HG03520 (cell line): ENCODE measurements at regions not wholly inside any gene's neighbourhood (a gene's known extent, or its start where the extent isn't known, plus 50 kb on each side); places are given as distances from the start of the nearest gene placed in this dataset.

Experiments used
- ATAC-seq: cut with Tn5 transposase; IDR thresholded peaks from one replicate; pipeline ENCODE4 v1.9.1; 2021; ENCODE audit warnings: mild to moderate bottlenecking, moderate library complexity; ENCODE audit not compliant: unreplicated experiment

DNA sequence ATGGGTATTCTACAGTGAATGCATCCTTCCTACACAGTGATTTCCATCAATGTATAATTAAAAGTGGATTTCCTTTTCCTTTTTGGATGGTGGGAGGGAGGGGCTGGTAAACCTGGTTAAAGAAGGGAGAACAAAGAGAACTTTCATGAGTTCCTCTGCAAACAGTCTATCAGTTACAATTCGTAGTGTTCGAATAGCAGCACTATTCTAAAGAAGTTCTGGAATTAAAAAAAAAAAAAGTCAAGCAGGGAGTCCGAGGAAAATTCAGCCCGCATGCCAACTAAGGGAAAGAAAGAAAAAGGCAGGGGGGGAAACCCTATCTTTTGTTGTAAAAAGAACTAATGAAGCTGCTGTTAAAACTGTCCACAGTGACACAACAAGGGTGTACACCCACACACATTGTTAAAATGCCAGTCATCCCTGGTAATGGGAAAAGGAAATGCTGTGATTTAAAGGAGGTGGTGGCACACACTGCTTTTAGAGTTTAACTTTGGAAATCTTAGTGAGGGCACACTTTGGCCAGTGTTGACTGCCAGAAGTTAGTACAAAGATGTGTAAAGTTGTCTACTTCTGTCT is 521.2 kb downstream of the ZIC1 start:
- no peak for ATAC-seq

DNA sequence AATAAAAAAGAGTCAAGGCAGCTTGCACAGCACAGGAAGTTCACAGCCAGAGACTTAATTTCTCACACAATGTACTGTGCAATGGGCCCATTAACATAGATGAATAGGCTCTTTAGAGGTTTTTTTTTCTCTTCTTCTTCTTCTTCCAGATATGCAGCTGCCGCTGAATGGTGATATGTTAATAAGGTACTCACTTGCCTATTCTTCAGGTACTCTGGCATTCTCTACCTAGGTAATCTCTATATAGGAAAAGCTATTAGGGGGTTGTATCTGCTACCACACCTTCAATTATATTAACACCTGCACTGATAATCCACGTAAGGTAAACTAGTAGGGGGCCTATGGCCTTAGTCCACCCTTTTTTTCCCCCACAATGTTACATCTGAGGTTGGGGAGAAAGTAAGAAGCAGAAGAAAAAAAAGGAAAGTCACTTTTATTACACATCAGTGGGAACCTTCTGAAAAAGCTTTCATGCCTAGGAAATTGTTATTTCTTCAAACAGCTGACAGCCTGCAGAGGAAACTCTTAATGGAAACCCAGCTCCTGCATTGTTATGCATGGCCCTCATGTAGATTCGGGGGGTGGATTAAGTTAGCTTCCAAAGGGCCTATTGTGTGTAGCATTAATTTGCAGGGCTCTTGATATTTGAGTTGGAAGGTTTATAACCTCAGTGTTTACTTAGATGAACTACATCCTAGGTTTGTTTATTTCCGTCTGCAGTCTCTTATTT is 525.5 kb downstream of the ZIC1 start:
- ATAC-seq = no peak

DNA sequence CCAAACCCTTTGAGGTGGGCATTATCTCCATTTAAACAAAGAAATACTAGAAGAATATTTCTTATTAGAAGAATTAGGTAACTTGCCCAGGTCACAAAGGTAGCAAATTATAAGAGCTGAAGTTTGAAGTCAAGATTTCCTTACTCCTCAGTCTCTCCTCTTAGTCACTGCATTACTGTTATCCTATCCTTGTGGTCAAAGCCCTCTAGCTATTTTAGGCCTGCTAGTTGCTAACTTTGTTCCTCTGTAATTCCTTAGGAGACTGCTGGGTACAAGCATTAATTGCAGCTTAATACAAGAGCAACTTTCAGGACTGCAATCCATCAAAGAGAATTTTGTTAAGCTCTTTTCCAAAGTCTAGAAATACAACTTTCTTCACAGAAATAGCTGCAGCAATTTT is 528.2 kb downstream of the ZIC1 start:
- ATAC-seq = no peak

DNA sequence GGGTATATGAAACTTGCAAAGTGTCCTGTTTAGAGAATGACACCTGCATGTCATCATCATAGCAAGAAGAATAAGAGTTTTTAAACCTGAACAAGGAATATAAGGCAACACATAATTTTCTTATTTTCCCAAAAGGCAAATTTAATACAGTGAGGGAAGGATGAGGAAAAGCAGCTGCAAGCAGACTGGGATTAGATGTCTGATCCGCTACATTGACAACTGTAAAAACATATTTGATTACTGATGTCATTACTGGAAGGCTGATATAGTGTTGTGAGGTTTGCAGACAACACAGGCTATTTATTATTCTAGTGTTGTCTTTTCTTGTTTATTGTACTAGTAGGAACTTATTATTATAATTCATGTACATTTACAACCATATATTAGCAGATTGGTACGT is 528.7 kb downstream of the ZIC1 start:
- no peak for ATAC-seq

DNA sequence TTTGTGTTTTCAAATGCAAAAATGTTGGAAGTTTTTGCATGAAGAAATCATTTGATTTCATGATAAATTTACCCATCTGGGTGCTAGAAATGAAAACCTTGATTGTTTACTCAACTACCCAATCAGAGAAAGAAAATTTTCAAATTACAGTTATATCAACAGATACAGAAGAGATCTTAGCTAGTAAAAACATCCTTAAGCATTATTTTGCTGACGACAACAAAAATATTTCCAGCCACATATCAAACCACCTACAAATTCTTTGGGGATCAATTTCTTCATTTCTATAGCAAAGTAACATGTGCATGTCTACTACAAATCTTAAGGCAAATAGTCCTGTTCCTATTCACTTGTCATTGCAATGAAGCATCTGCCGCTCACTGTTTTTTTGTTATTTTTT is 530.3 kb downstream of the ZIC1 start:
- no peak for ATAC-seq

DNA sequence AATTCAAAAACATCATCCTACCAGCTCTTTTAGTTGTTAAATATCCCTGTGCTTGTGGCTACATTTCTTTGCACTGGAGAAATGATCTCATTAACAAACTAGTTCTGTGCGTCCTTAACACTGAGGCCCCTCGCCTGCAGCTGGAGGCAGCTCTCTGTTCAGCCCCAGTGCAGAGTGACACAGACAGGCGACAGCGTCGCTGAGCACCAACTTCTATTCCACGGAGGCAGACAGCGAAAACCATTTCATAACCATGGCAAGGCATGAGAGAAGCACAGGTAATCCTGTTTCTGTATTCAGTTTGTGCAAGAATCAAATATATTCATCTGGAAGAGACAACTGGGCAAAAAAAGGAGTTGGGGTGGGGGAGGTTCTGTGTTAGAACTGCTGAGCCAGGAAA is 530.7 kb downstream of the ZIC1 start:
- no peak for ATAC-seq

DNA sequence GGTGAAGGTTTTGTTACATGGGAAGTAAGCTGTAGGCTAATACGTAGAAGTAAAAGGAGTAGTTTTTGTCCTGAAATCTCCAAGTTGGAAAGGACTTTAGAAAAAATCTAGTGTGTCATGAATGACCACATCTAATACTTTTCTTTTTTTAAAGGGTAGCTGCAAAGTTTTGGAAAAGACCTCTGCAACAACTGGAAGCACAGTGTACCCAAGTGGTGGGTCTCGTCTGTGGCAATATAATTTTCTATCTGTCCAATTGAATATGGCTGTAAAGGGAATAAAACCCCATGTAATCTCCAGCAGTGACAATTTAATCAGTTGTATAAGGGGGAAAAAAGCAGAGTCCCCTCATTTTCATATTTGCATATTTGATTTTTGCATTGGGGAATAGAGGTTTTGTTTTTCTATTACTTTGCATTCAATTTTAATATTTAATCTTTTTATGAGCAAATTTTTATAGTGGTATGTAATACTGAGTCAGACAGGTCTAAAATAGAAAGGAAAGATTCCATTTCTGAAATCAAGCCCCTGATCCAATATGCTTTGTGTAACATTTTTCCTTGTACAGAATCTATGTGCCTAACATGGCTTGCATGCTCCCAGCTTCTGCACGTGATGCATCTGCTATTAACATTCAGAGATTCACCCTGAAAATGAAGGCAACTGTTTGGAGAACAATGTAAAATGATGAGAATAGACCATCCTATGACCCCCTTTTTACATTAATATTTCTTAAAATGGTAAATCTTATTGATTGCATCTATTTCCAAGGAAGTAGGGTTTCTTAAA is 531.4 kb downstream of the ZIC1 start:
- no peak for ATAC-seq

DNA sequence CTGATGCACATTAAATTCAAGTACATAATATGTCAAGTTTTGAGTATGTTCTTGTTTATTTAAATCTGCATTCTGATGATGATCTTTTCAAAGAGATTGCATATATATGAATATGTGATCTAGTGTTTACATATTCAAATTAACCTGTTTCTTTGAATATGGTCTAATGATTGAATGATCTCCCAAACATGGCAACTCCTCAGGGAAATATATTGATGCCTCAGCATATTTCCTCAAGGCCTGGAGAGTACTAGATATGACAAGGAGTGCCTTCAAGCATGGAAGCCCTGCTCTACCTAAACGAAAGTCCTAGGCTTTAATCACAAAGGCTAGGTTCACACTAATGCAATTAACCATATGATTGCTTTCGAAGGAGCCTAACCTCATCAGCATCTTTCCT is 532.8 kb downstream of the ZIC1 start:
- no peak for ATAC-seq

GRCh38 chr3:147943265-147943945 is 534.2 kb downstream of the ZIC1 start:
- ATAC-seq = no peak

DNA sequence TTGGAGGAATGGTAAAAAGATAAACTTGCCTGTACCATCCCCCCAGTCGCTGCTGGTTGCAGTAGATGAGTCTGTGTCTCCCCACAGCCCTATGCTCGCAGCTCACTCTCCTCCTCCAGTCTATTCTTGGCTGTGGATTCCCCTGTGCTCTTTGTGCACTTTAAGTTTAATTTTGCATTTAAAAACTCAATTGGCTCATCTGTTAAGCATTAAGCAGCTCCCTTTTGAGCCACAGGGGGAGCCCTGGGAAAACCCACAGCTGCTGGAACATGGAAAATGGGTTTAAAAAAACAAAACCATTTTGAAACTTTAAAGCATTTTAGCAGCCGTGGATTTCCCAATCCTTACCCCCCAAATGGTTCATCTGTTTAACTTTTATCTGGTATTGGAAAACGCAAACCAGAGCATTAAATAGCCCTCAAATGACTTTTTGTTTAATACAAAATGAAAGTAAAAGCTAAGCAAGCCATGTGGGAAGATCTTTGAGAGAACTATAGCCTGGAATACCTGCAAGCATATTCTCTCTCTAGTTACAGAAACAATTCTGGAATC is 536.9 kb downstream of the ZIC1 start:
- peak; percentile 51 for ATAC-seq

DNA sequence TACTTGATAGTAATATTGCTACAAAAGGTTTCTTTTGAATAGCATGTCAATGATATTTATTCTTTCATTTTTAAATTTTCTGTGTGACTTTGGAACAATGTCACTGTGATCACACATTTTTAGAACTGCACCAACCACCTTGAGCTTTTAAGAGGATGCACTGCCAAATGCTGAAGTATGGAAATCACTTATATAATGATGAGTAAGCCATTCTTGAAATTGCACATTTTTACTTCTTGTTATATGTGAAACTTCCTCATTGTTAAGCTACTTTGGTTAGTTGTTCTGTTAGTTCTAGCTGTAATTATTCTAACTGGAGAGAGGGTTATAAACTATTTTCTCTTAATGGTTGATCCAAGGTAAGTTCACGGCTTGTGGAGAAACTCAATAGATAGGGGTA is 547.5 kb downstream of the ZIC1 start:
- no peak for ATAC-seq

- no peak for ATAC-seq
Observed at GRCh38 chr3:147958754-147959153, 549.6 kb downstream of the ZIC1 start.

GRCh38 chr3:147960786-147961185 is 551.6 kb downstream of the ZIC1 start:
- ATAC-seq = no peak

DNA sequence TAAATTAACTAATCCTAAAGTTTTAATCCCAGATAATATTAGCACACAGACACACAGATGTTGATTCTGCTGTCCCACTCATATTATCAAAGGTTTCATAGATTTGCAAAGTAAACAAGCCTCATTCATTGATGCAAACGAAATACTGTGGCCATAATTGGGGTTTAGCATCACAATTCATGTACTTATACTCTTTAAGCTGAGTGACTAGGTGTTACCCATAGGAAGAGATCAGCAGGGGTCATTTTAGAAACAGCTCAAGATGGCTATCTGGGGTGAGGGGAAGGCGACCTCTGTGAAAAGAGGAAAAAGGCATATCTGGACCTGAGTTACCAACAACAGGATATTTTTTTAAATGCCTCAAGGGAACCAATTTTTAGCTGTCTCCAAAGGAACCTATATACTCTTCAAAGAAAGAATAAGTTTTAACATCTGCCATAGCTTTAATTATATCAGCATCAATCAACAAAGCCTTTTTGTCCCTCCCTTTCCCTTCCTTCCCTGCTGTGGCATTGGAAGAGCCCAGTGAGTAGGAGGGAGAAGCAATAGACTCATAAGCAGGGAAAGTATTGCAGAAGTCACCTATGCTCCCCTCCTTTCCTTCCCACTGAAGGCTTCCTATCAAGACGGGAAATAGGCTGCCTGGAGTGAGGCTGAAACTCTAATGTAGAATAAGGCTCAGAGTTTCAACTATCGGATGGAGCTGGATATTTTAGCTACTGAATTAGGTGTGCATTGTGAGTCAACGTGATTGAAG is 553.4 kb downstream of the ZIC1 start:
- no peak for ATAC-seq

GRCh38 chr3:147963711-147964110 is 554.5 kb downstream of the ZIC1 start:
- no peak for ATAC-seq

DNA sequence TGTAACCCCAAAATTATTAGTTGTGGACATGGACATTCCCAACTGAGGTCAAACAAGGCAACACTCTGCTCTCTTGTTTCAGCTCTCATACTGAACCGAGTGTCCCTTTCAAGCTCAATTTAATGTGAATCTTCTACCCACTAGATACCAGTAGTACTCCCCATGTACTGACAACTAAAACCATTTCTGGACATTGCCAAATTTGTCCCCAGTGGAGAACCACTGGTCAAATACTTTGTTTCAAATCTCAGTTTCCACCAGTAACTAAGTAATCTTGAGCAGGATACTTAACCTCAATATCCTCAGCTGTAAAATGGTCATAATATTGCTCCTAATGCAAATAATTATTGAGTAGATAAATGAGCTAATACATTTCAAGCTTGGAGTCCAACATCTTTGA is 566.0 kb downstream of the ZIC1 start:
- no peak for ATAC-seq

DNA sequence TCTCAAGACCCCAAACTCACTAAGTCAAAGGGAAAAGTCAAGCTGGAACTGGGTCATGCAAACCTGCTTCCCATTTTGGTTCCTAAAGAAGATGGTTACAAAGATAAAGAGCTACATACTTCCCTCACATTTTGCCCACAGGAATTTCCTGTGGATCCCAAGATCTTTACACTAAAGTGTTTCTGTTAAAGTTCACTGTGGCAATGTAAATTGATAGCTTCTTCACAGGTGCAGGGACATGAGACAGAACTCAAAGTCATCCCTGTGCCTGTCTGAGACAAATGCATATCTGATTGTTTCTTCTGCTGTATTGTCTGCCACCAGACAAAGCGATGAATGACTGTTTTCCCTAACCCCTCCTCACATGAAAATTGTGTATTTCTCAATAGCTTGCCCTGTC is 567.8 kb downstream of the ZIC1 start:
- no peak for ATAC-seq

DNA sequence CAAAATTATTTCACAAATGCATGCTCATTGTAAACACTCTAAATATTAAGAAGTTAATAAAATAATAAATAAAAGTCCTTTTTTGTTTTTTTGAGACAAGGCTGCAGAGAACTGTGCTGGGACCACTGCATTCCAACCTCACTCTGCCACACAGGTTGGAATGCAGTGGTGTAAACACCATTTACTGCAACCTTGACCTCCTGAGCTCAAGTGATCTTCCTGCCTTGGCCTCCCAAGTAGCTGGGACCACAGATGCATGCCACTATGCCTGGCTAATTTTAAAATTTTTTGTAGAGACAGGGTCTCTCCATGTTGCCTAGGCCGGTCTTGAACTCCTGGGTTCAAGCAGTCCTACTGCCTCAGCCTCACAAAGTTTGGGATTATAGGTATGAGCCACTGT is 578.4 kb downstream of the ZIC1 start:
- no peak for ATAC-seq

- ATAC-seq = no peak
Observed at GRCh38 chr3:147989344-147989743, 580.2 kb downstream of the ZIC1 start.

DNA sequence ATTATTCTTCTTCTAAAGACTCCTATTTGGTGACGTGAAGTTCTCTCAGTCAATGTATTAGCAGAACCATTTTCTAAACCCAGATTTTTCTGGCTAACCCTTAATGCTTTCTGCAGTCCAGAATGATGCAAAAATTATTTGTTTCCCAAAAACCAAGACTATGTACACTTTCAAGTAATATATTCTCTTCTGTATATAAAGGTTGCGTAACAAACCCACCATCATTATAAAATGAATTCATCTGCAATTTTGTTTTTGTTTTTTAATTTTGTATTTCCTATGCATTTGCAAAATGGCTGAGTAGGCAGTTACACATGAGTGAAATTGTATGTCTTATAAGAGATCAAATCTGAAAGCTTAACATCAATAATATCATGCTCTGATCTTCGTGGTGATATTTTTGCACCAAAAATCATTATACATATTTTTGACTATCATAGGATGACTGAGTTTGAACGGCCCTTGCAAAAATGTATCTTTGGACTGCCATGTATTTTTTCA is 593.6 kb downstream of the ZIC1 start:
- ATAC-seq = no peak
